GM12872 (cell line): ENCODE measurements at regions not wholly inside any gene's neighbourhood (a gene's known extent, or its start where the extent isn't known, plus 50 kb on each side); places are given as distances from the start of the nearest gene placed in this dataset.

Source experiments
- TF ChIP-seq, protein P1 (sequence below): IDR thresholded peaks from 3 replicates; pipeline ENCODE4 v1.5.1; 2011; ENCODE audit warnings: low read depth, mild to moderate bottlenecking, low read length, moderate library complexity; ENCODE audit not compliant: insufficient read depth

GRCh38 chr4:173924561-173924960 lies 358.9 kb downstream of the FBXO8 start:
- TF ChIP-seq, protein P1, sequence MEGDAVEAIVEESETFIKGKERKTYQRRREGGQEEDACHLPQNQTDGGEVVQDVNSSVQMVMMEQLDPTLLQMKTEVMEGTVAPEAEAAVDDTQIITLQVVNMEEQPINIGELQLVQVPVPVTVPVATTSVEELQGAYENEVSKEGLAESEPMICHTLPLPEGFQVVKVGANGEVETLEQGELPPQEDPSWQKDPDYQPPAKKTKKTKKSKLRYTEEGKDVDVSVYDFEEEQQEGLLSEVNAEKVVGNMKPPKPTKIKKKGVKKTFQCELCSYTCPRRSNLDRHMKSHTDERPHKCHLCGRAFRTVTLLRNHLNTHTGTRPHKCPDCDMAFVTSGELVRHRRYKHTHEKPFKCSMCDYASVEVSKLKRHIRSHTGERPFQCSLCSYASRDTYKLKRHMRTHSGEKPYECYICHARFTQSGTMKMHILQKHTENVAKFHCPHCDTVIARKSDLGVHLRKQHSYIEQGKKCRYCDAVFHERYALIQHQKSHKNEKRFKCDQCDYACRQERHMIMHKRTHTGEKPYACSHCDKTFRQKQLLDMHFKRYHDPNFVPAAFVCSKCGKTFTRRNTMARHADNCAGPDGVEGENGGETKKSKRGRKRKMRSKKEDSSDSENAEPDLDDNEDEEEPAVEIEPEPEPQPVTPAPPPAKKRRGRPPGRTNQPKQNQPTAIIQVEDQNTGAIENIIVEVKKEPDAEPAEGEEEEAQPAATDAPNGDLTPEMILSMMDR: no peak

- TF ChIP-seq, protein P1: no peak
Observed at GRCh38 chr4:173919861-173920260, 363.6 kb downstream of the FBXO8 start.

- TF ChIP-seq, protein P1: no peak
Observed at GRCh38 chr4:173919196-173919595, 364.3 kb downstream of the FBXO8 start.

GRCh38 chr4:173917255-173917960 lies 366.1 kb downstream of the FBXO8 start:
- TF ChIP-seq, protein P1: no peak

DNA sequence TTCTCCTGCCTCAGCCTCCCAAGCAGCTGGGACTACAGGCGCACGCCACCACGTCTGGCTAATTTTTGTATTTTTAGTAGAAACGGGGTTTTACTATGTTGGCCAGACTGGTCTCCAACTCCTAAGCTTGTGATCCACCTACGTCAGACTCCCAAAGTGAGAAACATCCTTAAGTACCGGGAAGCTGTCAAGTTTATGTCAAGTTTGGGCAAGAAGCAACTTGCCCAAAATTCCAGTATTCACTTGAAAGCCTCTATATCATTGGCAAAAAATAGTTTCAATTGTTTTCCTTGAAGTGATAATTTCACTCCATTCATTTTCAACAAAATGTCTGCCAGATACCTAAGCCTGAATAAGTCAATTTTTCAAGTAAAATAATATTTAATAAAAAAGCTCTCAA lies 370.0 kb downstream of the FBXO8 start:
- TF ChIP-seq, protein P1: no peak

DNA sequence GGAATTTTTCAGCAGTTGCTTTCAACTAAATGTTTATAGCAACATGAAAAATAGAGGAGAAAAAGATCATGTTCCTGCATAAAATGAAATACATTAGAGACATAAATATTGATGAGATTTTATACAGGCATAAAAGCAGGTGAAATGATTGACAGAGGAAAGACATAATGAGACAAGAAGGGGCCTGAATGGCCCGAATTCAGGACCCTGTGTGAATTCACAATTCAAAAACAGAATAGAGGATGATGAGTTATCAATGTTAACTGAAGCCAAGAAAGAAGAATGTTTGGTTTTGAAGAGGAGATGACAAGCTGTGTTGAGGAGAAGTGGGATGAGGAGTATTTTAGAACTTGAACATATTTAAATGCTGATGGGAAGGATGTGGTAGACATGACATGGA lies 371.1 kb downstream of the FBXO8 start:
- TF ChIP-seq, protein P1: no peak

DNA sequence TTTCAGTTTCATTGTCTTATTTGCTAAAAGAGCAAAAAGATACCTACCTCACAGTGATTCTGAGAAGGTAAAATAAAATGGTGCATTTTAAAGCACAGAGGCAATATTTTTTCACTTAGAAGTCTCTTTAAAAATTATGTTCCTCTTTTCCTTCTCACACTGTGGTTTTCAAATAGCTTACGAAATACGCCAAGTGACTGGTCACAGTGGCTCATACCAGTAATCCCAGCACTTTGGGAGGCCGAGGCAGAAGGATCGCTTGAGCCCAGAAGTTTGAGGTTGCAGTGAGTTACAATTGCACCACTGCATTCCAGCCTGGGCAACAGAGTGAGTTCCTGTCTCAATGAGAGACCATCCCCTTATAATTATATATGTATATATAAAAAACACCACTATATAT lies 372.6 kb downstream of the FBXO8 start:
- TF ChIP-seq, protein P1: no peak
